HCT116 (cell line): ENCODE measurements at regions not wholly inside any gene's neighbourhood (a gene's known extent, or its start where the extent isn't known, plus 50 kb on each side); places are given as distances from the start of the nearest gene placed in this dataset.

ENCODE experiments used
- ATAC-seq: fragments of 200-7000 bp; cut with Tn5 transposase; 2 replicates; pipeline ENCODE4 v1.9.1; 2020; ENCODE audit warnings: mild to moderate bottlenecking, moderate library complexity
- BruUV-seq: library from RNA; stranded (reverse); fragments of 400-500 nt; replicated peaks from 2 replicates; lab custom pipeline; 2021; lab: Mats Ljungman, UMichigan
- CTCF ChIA-PET: fragments of 300-600 bp; sonication (Branson Sonifier 250); formaldehyde crosslinking; loops from one replicate; lab custom pipeline; 2021; ENCODE audit warnings: antibody characterized with exemption; lab: Charles Lee
- POLR2A ChIA-PET: fragments of 300-600, 350-600 bp; sonication (Branson Sonifier 250); formaldehyde crosslinking; loops from one replicate; lab custom pipeline; 2021; ENCODE audit warnings: antibody characterized with exemption; lab: Charles Lee
- RAD21 ChIA-PET, 2 experiments: fragments of 300-600 bp; sonication (Branson Sonifier 250); formaldehyde crosslinking; loops; one replicate each; lab custom pipeline; 2023; ENCODE audit warnings: low total read pairs in 2 of 2; ENCODE audit not compliant: uncharacterized antibody in 2 of 2, unreplicated experiment in 2 of 2, low non-redundant PET in 1 of 2; lab: Charles Lee
- DNase-seq: peaks from one replicate; pipeline ENCODE4 v3.0.0-alpha.2; 2010; ENCODE audit warnings: low read depth, low spot score
- H2AFZ ChIP-seq: fragments of 200-600 bp; shearing (Covaris generic), sonication (generic); 2 replicates; pipeline ENCODE4 v1.6.1; 2017; ENCODE audit warnings: low read depth, mixed run types, mixed read lengths, antibody characterized with exemption, low read length; ENCODE audit not compliant: poor library complexity, severe bottlenecking
- H3K27ac ChIP-seq: 2 replicates; pipeline ENCODE4 v1.5.1; 2012; ENCODE audit warnings: low read depth, low read length
- H3K27me3 ChIP-seq: fragments of 200-600 bp; sonication (generic); 2 replicates; pipeline ENCODE4 v1.6.1; 2016; ENCODE audit warnings: mixed run types, low read length, mixed read lengths; ENCODE audit not compliant: insufficient read depth
- H3K36me3 ChIP-seq, 2 experiments: fragments of 200-500 bp in 1 of 2; fragments of 200-600 bp in 1 of 2; sonication (Bioruptor generic) in 1 of 2; sonication (generic) in 1 of 2; 2 replicates each; pipeline versions ENCODE4 v1.5.1 to v1.6.1; 2014 to 2016; ENCODE audit warnings: low read length in 2 of 2, inconsistent platforms in 1 of 2, mixed read lengths in 1 of 2, mixed run types in 1 of 2; ENCODE audit not compliant: insufficient read depth in 2 of 2, control insufficient read depth in 1 of 2
- H3K4me1 ChIP-seq, 2 experiments: fragments of 200-600 bp in 1 of 2; sonication (generic) in 1 of 2; 2 replicates each; pipeline versions ENCODE4 v1.5.1 to v1.6.1; 2012 to 2017; ENCODE audit warnings: low read length in 2 of 2, inconsistent platforms in 1 of 2, mild to moderate bottlenecking in 1 of 2, mixed read lengths in 1 of 2, mixed run types in 1 of 2, moderate library complexity in 1 of 2; ENCODE audit not compliant: insufficient read depth in 2 of 2, control insufficient read depth in 1 of 2
- H3K4me2 ChIP-seq: fragments of 200-600 bp; sonication (generic); 2 replicates; pipeline ENCODE4 v1.6.1; 2017; ENCODE audit warnings: mixed run types, low read length, mixed read lengths
- H3K4me3 ChIP-seq, 2 experiments: fragments of 200-600 bp in 1 of 2; sonication (generic) in 1 of 2; replicated peaks in 1 of 2; 2 replicates each; pipeline ENCODE4 v1.5.1; 2011 to 2016; ENCODE audit warnings: low read length in 2 of 2, control low read depth in 1 of 2, low read depth in 1 of 2, mild to moderate bottlenecking in 1 of 2, mixed read lengths in 1 of 2, mixed run types in 1 of 2
- H3K79me2 ChIP-seq: fragments of 200-600 bp; sonication (generic); 2 replicates; pipeline ENCODE4 v1.6.1; 2017; ENCODE audit warnings: mild to moderate bottlenecking, mixed run types, low read length, moderate library complexity, mixed read lengths; ENCODE audit not compliant: insufficient read depth
- H3K9ac ChIP-seq: fragments of 200-600 bp; sonication (generic); 2 replicates; pipeline ENCODE4 v1.6.1; 2016; ENCODE audit warnings: low read length, mixed read lengths
- H3K9me2 ChIP-seq: fragments of 200-600 bp; sonication (generic), shearing (Covaris generic); 2 replicates; pipeline ENCODE4 v1.6.1; 2017; ENCODE audit warnings: mixed run types, mild to moderate bottlenecking, moderate library complexity; ENCODE audit not compliant: insufficient read depth
- H3K9me3 ChIP-seq, 2 experiments: fragments of 200-500 bp in 1 of 2; fragments of 200-600 bp in 1 of 2; sonication (Bioruptor generic) in 1 of 2; sonication (generic) in 1 of 2; 2 replicates each; pipeline ENCODE4 v1.6.1; 2014 to 2017; ENCODE audit warnings: low read length in 2 of 2, mixed read lengths in 2 of 2, inconsistent platforms in 1 of 2, low read depth in 1 of 2, mild to moderate bottlenecking in 1 of 2, mixed run types in 1 of 2, moderate library complexity in 1 of 2; ENCODE audit not compliant: control insufficient read depth in 1 of 2, insufficient read depth in 1 of 2
- H4K20me1 ChIP-seq: fragments of 200-600 bp; sonication (generic), shearing (Covaris generic); 2 replicates; pipeline ENCODE4 v1.6.1; 2017; ENCODE audit warnings: mixed run types, mild to moderate bottlenecking, moderate library complexity; ENCODE audit not compliant: insufficient read depth
- CBX3 ChIP-seq: IDR thresholded peaks from 2 replicates; pipeline ENCODE4 v1.6.1; 2012; ENCODE audit warnings: low read depth
- CEBPB ChIP-seq: IDR thresholded peaks from 2 replicates; pipeline ENCODE4 v1.6.1; 2012; ENCODE audit warnings: low read depth
- ELF1 ChIP-seq: IDR thresholded peaks from 2 replicates; pipeline ENCODE4 v1.6.1; 2012; ENCODE audit warnings: low read depth, borderline replicate concordance
- EZH2 ChIP-seq: fragments of 200-600 bp; sonication (generic); IDR thresholded peaks from 2 replicates; pipeline ENCODE4 v1.6.1; 2017; ENCODE audit warnings: antibody characterized with exemption, mixed run types
- EZH2phosphoT487 ChIP-seq: fragments of 200-600 bp; IDR thresholded peaks from 2 replicates; pipeline ENCODE4 v1.6.1; 2018; ENCODE audit warnings: antibody characterized with exemption, borderline replicate concordance
- FOSL1 ChIP-seq: IDR thresholded peaks from 2 replicates; pipeline ENCODE4 v1.6.1; 2012; ENCODE audit warnings: low read depth
- JUND ChIP-seq: IDR thresholded peaks from 2 replicates; pipeline ENCODE4 v1.6.1; 2012
- POLR2AphosphoS5 ChIP-seq: IDR thresholded peaks from 2 replicates; pipeline ENCODE4 v1.6.1; 2011; ENCODE audit warnings: mild to moderate bottlenecking, low read depth, low read length, moderate library complexity
- SRF ChIP-seq: IDR thresholded peaks from 2 replicates; pipeline ENCODE4 v1.6.1; 2012; ENCODE audit warnings: low read depth
- TCF7L2 ChIP-seq: IDR thresholded peaks from 2 replicates; pipeline ENCODE4 v1.7.0; 2011; ENCODE audit warnings: borderline replicate concordance, inconsistent platforms; ENCODE audit not compliant: insufficient read depth, insufficient read length; ENCODE audit errors: extremely low read depth
- ZFX ChIP-seq: fragments of 450-650 bp; IDR thresholded peaks from 2 replicates; pipeline ENCODE4 v1.6.1; 2017
- ZNF274 ChIP-seq: fragments of 200-500 bp; sonication (Bioruptor generic); IDR thresholded peaks from 2 replicates; pipeline ENCODE4 v1.6.1; 2014; ENCODE audit warnings: mild to moderate bottlenecking, low read depth, low read length, inconsistent platforms
- intact Hi-C: fragments of 100-400 bp; cut with micrococcal nuclease; formaldehyde crosslinking; loops from 2 replicates; pipeline ENCODE4 v1.10.0; 2022
- TF ChIP-seq, protein P1 (sequence below): IDR thresholded peaks from 2 replicates; pipeline ENCODE4 v1.6.1; 2012
- TF ChIP-seq, protein P2 (sequence below): IDR thresholded peaks from 2 replicates; pipeline ENCODE4 v1.6.1; 2011; ENCODE audit warnings: mild to moderate bottlenecking, low read length, moderate library complexity; ENCODE audit not compliant: insufficient replicate concordance; ENCODE audit errors: extremely low read depth
- TF ChIP-seq, protein P3 (sequence below): IDR thresholded peaks from 2 replicates; pipeline ENCODE4 v1.6.1; 2012; ENCODE audit warnings: low read depth

DNA sequence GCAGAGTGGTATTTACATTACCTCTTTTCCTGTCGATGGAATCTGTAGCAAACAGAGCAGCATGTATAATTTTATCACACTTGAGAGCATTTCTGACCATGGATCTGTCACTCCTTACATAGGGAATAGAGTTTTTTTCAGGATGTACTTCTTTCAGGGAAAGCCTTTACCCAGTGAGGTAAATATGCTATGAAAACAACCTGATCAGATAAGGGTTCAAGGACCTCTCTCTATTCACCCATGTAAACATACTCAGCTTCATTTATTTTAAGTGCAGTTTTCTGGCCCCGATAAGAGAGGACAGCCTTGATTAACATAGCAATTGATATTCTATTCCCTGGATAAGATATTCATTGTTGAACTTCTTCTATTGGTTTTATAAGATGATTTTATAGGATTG is 87.3 kb upstream of the ESX1 start:
- Histone ChIP-seq H3K4me2 (no peak overlapping the region), H3K4me1 (peaks cover 0 to 3% of the 10 kb centered on the region in 2 experiments; a peak in 1 of 4 replicates), H3K9me2 (no peaks in the 10 kb centered on the region), H3K36me3 (no peaks in the 10 kb centered on the region), H3K9ac (no peak overlapping the region), H3K9me3 (no peaks in the 10 kb centered on the region), H3K4me3 (no peak overlapping the region), H3K27me3 (no peaks in the 10 kb centered on the region), H2AFZ (no peak overlapping the region), H3K27ac (no peak overlapping the region), H4K20me1 (no peaks in the 10 kb centered on the region), H3K79me2 (no peaks in the 10 kb centered on the region)
- ChIA-PET POLR2A (no interaction called here), RAD21 (no interaction called here), CTCF (no interaction called here)
- TF ChIP-seq ELF1, result no peak
- TF ChIP-seq, protein P1, sequence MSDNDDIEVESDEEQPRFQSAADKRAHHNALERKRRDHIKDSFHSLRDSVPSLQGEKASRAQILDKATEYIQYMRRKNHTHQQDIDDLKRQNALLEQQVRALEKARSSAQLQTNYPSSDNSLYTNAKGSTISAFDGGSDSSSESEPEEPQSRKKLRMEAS, result no peak
- no peak for TF ChIP-seq SRF
- TF ChIP-seq ZFX, result no peak
- ATAC-seq (no peak), DNase-seq (no peak)
- BruUV-seq, result no TSS peak
- intact Hi-C loops, result no loop called here

DNA sequence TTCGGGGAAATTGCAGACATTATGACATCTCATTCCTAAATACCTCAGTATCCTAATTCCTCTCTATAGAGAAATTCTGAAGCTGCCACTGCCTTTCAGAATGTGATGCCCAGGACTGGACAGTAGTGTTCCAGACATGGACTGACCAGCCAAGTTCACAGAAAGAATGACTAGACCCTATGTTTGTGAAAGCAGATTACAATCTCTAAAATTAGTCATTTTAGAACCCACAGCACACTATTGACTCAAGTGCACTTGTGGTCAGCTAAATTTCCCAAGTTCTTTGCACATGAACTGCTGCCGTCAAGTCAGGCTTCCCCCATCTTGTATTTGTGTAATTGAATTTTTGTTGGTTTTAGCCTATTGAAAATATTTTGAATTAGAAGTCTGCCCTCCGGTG is 81.0 kb upstream of the ESX1 start:
- no peak overlapping the region for H2AFZ ChIP-seq

More for the DNA sequence above, 81.0 kb upstream of the ESX1 start:
- no peaks in the 10 kb centered on the region for H3K4me1 ChIP-seq
- no peak overlapping the region for H3K4me2 ChIP-seq
- H3K27me3 ChIP-seq, result no peaks in the 10 kb centered on the region
- BruUV-seq, result no TSS peak
- no peaks in the 10 kb centered on the region for H3K9me3 ChIP-seq
- CTCF ChIA-PET, result no interaction called here
- H4K20me1 ChIP-seq, result no peaks in the 10 kb centered on the region
- no peak overlapping the region for H3K9ac ChIP-seq
- no peaks in the 10 kb centered on the region for H3K79me2 ChIP-seq
- H3K36me3 ChIP-seq, result no peaks in the 10 kb centered on the region
- POLR2A ChIA-PET, result no interaction called here
- no peak overlapping the region for H3K27ac ChIP-seq
- no peaks in the 10 kb centered on the region for H3K9me2 ChIP-seq
- intact Hi-C loops, result no loop called here
- H3K4me3 ChIP-seq, result no peak overlapping the region
- ATAC-seq (no peak), DNase-seq (no peak)
- TF ChIP-seq, protein P2, sequence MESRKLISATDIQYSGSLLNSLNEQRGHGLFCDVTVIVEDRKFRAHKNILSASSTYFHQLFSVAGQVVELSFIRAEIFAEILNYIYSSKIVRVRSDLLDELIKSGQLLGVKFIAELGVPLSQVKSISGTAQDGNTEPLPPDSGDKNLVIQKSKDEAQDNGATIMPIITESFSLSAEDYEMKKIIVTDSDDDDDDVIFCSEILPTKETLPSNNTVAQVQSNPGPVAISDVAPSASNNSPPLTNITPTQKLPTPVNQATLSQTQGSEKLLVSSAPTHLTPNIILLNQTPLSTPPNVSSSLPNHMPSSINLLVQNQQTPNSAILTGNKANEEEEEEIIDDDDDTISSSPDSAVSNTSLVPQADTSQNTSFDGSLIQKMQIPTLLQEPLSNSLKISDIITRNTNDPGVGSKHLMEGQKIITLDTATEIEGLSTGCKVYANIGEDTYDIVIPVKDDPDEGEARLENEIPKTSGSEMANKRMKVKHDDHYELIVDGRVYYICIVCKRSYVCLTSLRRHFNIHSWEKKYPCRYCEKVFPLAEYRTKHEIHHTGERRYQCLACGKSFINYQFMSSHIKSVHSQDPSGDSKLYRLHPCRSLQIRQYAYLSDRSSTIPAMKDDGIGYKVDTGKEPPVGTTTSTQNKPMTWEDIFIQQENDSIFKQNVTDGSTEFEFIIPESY, result no peak
- no peak for TF ChIP-seq CBX3
- no peak for TF ChIP-seq POLR2AphosphoS5
- TF ChIP-seq ZNF274, result no peak
- no peak for TF ChIP-seq TCF7L2
- TF ChIP-seq FOSL1, result no peak
- TF ChIP-seq, protein P3, sequence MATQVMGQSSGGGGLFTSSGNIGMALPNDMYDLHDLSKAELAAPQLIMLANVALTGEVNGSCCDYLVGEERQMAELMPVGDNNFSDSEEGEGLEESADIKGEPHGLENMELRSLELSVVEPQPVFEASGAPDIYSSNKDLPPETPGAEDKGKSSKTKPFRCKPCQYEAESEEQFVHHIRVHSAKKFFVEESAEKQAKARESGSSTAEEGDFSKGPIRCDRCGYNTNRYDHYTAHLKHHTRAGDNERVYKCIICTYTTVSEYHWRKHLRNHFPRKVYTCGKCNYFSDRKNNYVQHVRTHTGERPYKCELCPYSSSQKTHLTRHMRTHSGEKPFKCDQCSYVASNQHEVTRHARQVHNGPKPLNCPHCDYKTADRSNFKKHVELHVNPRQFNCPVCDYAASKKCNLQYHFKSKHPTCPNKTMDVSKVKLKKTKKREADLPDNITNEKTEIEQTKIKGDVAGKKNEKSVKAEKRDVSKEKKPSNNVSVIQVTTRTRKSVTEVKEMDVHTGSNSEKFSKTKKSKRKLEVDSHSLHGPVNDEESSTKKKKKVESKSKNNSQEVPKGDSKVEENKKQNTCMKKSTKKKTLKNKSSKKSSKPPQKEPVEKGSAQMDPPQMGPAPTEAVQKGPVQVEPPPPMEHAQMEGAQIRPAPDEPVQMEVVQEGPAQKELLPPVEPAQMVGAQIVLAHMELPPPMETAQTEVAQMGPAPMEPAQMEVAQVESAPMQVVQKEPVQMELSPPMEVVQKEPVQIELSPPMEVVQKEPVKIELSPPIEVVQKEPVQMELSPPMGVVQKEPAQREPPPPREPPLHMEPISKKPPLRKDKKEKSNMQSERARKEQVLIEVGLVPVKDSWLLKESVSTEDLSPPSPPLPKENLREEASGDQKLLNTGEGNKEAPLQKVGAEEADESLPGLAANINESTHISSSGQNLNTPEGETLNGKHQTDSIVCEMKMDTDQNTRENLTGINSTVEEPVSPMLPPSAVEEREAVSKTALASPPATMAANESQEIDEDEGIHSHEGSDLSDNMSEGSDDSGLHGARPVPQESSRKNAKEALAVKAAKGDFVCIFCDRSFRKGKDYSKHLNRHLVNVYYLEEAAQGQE, result no peak
- TF ChIP-seq EZH2, result no peak
- no peak for TF ChIP-seq EZH2phosphoT487
- TF ChIP-seq CEBPB, result no peak
- TF ChIP-seq, protein P1, result no peak
- TF ChIP-seq ZFX, result no peak
- TF ChIP-seq JUND, result no peak
- no peak for TF ChIP-seq ELF1
- RAD21 ChIA-PET, result no interaction called here
